H1 (cell line): ENCODE measurements at regions not wholly inside any gene's neighbourhood (a gene's known extent, or its start where the extent isn't known, plus 50 kb on each side); places are given as distances from the start of the nearest gene placed in this dataset.

Experiments used
- CTCF ChIA-PET: fragments of 300-600 bp; sonication (Branson Sonifier 250); formaldehyde crosslinking; loops from one replicate; lab custom pipeline; 2021; ENCODE audit not compliant: partially characterized antibody; lab: Charles Lee
- POLR2A ChIA-PET: fragments of 300-600 bp; sonication (Branson Sonifier 250); formaldehyde crosslinking; loops from one replicate; lab custom pipeline; 2021; ENCODE audit warnings: inconsistent platforms; ENCODE audit not compliant: partially characterized antibody; lab: Charles Lee
- DNase-seq, 2 experiments: peaks; one replicate each; pipeline versions ENCODE4 v3.0.0 to v3.0.0-alpha.2; 2010 to 2022; ENCODE audit warnings: low spot score in 2 of 2, low read depth in 1 of 2, mixed read lengths in 1 of 2
- FAIRE-seq: peaks from 2 replicates; lab custom pipeline; 2011; peaks lifted over from hg19 to GRCh38; lab: Jason Lieb, UNC
- H2AFZ ChIP-seq: 2 replicates; pipeline ENCODE4 v1.8.1; 2012; ENCODE audit warnings: low read length, inconsistent platforms
- H2AK5ac ChIP-seq: 2 replicates; pipeline ENCODE4 v1.6.1; 2013; ENCODE audit warnings: low read depth, low read length
- H2BK120ac ChIP-seq: replicated peaks from 2 replicates; pipeline ENCODE3; 2013; ENCODE audit warnings: low read depth, low read length, inconsistent platforms
- H2BK12ac ChIP-seq: 2 replicates; pipeline ENCODE4 v1.6.1; 2013; ENCODE audit warnings: low read depth, low read length
- H2BK15ac ChIP-seq: 2 replicates; pipeline ENCODE4 v1.6.1; 2013; ENCODE audit warnings: low read length
- H2BK20ac ChIP-seq: 2 replicates; pipeline ENCODE4 v1.6.1; 2013; ENCODE audit warnings: low read length
- H2BK5ac ChIP-seq: 2 replicates; pipeline ENCODE4 v1.6.1; 2013; ENCODE audit warnings: low read depth, low read length
- H3K14ac ChIP-seq: 2 replicates; pipeline ENCODE4 v1.6.1; 2013; ENCODE audit warnings: inconsistent platforms; ENCODE audit not compliant: insufficient read length
- H3K18ac ChIP-seq: 2 replicates; pipeline ENCODE4 v1.6.1; 2013; ENCODE audit warnings: low read length; ENCODE audit errors: extremely low read depth
- H3K23ac ChIP-seq: 2 replicates; pipeline ENCODE4 v1.6.1; 2013; ENCODE audit warnings: inconsistent platforms; ENCODE audit not compliant: insufficient read length
- H3K23me2 ChIP-seq: 2 replicates; pipeline ENCODE4 v1.6.1; 2013; ENCODE audit warnings: low read depth, low read length
- H3K27ac ChIP-seq: 2 replicates; pipeline ENCODE4 v1.6.1; 2011; ENCODE audit warnings: low read depth, low read length, inconsistent platforms
- H3K27me3 ChIP-seq, 4 experiments: replicated peaks in 1 of 4; 1 replicate in 1 of 4; 2 replicates in 3 of 4; pipeline versions ENCODE4 v1.6.1 to v1.8.1; 2011 to 2013; ENCODE audit warnings: low read length in 3 of 4, mild to moderate bottlenecking in 3 of 4, inconsistent platforms in 2 of 4, mixed read lengths in 2 of 4, moderate library complexity in 1 of 4; ENCODE audit not compliant: control insufficient read depth in 3 of 4, insufficient read depth in 3 of 4; ENCODE audit errors: extremely low read depth in 1 of 4
- H3K36me3 ChIP-seq, 4 experiments: 2 replicates each; pipeline versions ENCODE4 v1.6.1 to v1.8.1; 2011 to 2013; ENCODE audit warnings: mild to moderate bottlenecking in 4 of 4, low read length in 3 of 4, moderate library complexity in 2 of 4, control low read depth in 1 of 4, inconsistent platforms in 1 of 4; ENCODE audit not compliant: insufficient read depth in 4 of 4, control insufficient read depth in 2 of 4
- H3K4ac ChIP-seq: replicated peaks from 2 replicates; pipeline ENCODE3; 2013; ENCODE audit warnings: low read length, low read depth, mixed read lengths, inconsistent platforms; ENCODE audit not compliant: insufficient read length
- H3K4me1 ChIP-seq, 4 experiments: replicated peaks in 1 of 4; 1 replicate in 1 of 4; 2 replicates in 3 of 4; pipeline versions ENCODE4 v1.6.1 to v1.8.1; 2011 to 2013; ENCODE audit warnings: low read length in 3 of 4, inconsistent platforms in 2 of 4, mixed read lengths in 1 of 4; ENCODE audit not compliant: insufficient read depth in 4 of 4, control insufficient read depth in 3 of 4
- H3K4me2 ChIP-seq, 2 experiments: 2 replicates each; pipeline versions ENCODE4 v1.6.1 to v1.8.1; 2011 to 2013; ENCODE audit warnings: low read depth in 2 of 2, low read length in 2 of 2, control low read depth in 1 of 2, inconsistent platforms in 1 of 2, mild to moderate bottlenecking in 1 of 2; ENCODE audit not compliant: insufficient read depth in 1 of 2
- H3K4me3 ChIP-seq, 4 experiments: fragments of 200-600, 300-600 bp in 1 of 4; sonication (generic), shearing (Covaris generic), sonication (Bioruptor Twin) in 1 of 4; 2 replicates each; pipeline versions ENCODE4 v1.5.1 to v1.8.1; 2011 to 2016; ENCODE audit warnings: low read length in 4 of 4, low read depth in 3 of 4, control low read depth in 2 of 4, inconsistent platforms in 2 of 4, mild to moderate bottlenecking in 2 of 4, mixed read lengths in 1 of 4, moderate library complexity in 1 of 4; ENCODE audit not compliant: insufficient read depth in 2 of 4; ENCODE audit errors: extremely low read depth in 1 of 4
- H3K56ac ChIP-seq: replicated peaks from 2 replicates; pipeline ENCODE3; 2013; ENCODE audit warnings: low read depth, mild to moderate bottlenecking, mixed read lengths, low read length, inconsistent platforms; ENCODE audit not compliant: insufficient read length
- H3K79me1 ChIP-seq: 2 replicates; pipeline ENCODE4 v1.6.1; 2013; ENCODE audit warnings: low read depth, low read length, control low read depth
- H3K79me2 ChIP-seq, 2 experiments: 2 replicates each; pipeline versions ENCODE4 v1.6.1 to v1.8.1; 2012 to 2013; ENCODE audit warnings: low read length in 2 of 2, mild to moderate bottlenecking in 2 of 2, inconsistent platforms in 1 of 2; ENCODE audit not compliant: insufficient read depth in 2 of 2, control insufficient read depth in 1 of 2
- H3K9ac ChIP-seq, 4 experiments: replicated peaks in 1 of 4; 1 replicate in 1 of 4; 2 replicates in 3 of 4; pipeline versions ENCODE4 v1.6.1 to v1.8.1; 2011 to 2013; ENCODE audit warnings: low read depth in 3 of 4, low read length in 3 of 4, control low read depth in 2 of 4, mild to moderate bottlenecking in 2 of 4, moderate library complexity in 2 of 4, inconsistent platforms in 1 of 4; ENCODE audit errors: extremely low read depth in 1 of 4
- H3K9me3 ChIP-seq, 2 experiments: 2 replicates each; pipeline versions ENCODE4 v1.6.1 to v1.8.1; 2012 to 2013; ENCODE audit warnings: mild to moderate bottlenecking in 2 of 2, moderate library complexity in 2 of 2, control low read depth in 1 of 2, inconsistent platforms in 1 of 2, low read depth in 1 of 2, low read length in 1 of 2, mixed read lengths in 1 of 2; ENCODE audit not compliant: insufficient read depth in 2 of 2
- H4K20me1 ChIP-seq, 2 experiments: replicated peaks in 1 of 2; 2 replicates each; pipeline versions ENCODE3 to v1.8.1; 2011 to 2013; ENCODE audit warnings: inconsistent platforms in 2 of 2, low read length in 2 of 2, mild to moderate bottlenecking in 1 of 2; ENCODE audit not compliant: insufficient read depth in 2 of 2, control insufficient read depth in 1 of 2
- H4K5ac ChIP-seq: 2 replicates; pipeline ENCODE4 v1.6.1; 2013; ENCODE audit warnings: low read length, low read depth, mixed read lengths, inconsistent platforms; ENCODE audit not compliant: insufficient read length
- H4K8ac ChIP-seq: 2 replicates; pipeline ENCODE4 v1.8.0; 2013; ENCODE audit warnings: mild to moderate bottlenecking, moderate library complexity, low read length, inconsistent platforms; ENCODE audit not compliant: insufficient read depth; ENCODE audit errors: extremely low read depth
- H4K91ac ChIP-seq: replicated peaks from 2 replicates; pipeline ENCODE3; 2013; ENCODE audit warnings: low read length, mixed read lengths, inconsistent platforms; ENCODE audit not compliant: insufficient read length
- KDM4A ChIP-seq: IDR thresholded peaks from one replicate; pipeline ENCODE4 v1.7.1; 2012; ENCODE audit warnings: low read depth, mild to moderate bottlenecking, moderate library complexity, low read length, inconsistent platforms; ENCODE audit not compliant: severe bottlenecking
- PHF8 ChIP-seq: fragments of 200-600 bp; sonication (generic); conservative IDR thresholded peaks from 2 replicates; pipeline ENCODE4 v1.7.1; 2012; ENCODE audit warnings: low read depth, mild to moderate bottlenecking, inconsistent platforms, low read length, moderate library complexity
- SIX5 ChIP-seq: IDR thresholded peaks from 2 replicates; pipeline ENCODE4 v1.6.1; 2011; ENCODE audit warnings: mild to moderate bottlenecking, low read depth, low read length
- TBP ChIP-seq: IDR thresholded peaks from 2 replicates; pipeline ENCODE4 v1.6.1; 2011; ENCODE audit warnings: low read depth, low read length, improper control_type of control experiment
- YY1 ChIP-seq: IDR thresholded peaks from 2 replicates; pipeline ENCODE4 v1.6.1; 2011; ENCODE audit warnings: low read depth, mild to moderate bottlenecking, low read length
- WGBS, 2 experiments: shearing (Covaris generic) in 1 of 2; methylation state at CpG; one replicate each; pipeline versions ENCODE4 v1.1.6 to v1.1.7; 2013 to 2015; ENCODE audit warnings: low lambda C conversion rate in 2 of 2, mixed read lengths in 2 of 2, inconsistent platforms in 1 of 2, low coverage in 1 of 2, missing lambda C conversion rate in 1 of 2; ENCODE audit not compliant: insufficient replicate concordance in 2 of 2, insufficient coverage in 1 of 2, insufficient read length in 1 of 2; ENCODE audit errors: extremely low coverage in 1 of 2, missing lambda C conversion rate in 1 of 2; 5-methylcytosine and 5-hydroxymethylcytosine counted together

DNA sequence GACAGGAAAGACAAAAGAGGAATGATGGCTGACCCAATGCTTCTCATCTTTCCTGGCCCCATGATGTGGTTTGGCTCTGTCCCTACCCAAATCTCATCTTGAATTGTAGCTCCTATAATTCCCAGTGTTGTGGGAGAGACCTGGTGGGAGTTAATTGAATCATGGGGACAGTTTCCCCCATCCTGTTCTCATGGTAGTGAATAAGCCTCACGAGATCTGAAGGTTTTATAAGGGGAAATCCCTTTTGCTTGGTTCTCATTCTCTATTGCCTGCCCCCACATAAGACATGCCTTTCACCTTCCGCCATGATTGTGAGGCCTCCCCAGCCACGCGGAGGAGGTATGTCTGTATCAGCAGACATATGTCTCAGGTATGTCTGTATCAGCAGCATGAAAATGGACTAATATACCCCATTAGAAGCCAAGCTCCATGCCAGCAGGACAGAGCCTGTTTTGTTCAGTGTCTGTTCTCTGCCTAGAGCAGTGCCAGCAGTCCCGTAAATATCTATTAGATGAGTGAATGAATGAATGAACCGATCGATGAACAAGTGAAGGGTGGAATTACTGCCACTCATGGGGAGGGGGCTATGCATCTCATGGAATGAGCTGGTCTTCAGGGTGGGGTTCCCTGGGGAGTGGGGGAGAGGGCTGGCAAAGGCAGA lies 304.4 kb downstream of the SOX9 start:
- H3K4ac ChIP-seq, result no peak overlapping the region

More for the DNA sequence above, 304.4 kb downstream of the SOX9 start:
- CTCF ChIA-PET, result interaction anchor here (0.6 to 1.4 kb wide), 5 partner anchors 8 to 1803 kb away, joined by 3 to 4 read pairs (median 3); no protein-coding TSS in a partner anchor
- Histone ChIP-seq H3K4me2 (no peak overlapping the region), H3K23me2 (no peaks in the 10 kb centered on the region), H3K4me3 (no peak overlapping the region), H3K36me3 (no peaks in the 10 kb centered on the region)
- TF ChIP-seq KDM4A (no peak), PHF8 (no peak), YY1 (no peak), SIX5 (no peak), TBP (no peak)
- TF ChIP-seq, all 59 proteins: peak for 0
- Histone ChIP-seq H2AK5ac (no peak overlapping the region), H3K56ac (no peak overlapping the region), H3K4me1 (peaks cover 0 to 5% (median 0%) of the 10 kb centered on the region in 4 experiments; a peak in 1 of 7 replicates), H2BK15ac (no peak overlapping the region), H3K23ac (no peak overlapping the region), H2BK5ac (no peak overlapping the region), H3K27ac (no peak overlapping the region), H4K5ac (no peak overlapping the region), H3K9me3 (no peaks in the 10 kb centered on the region), H3K14ac (no peak overlapping the region), H4K8ac (no peak overlapping the region), H3K79me2 (no peaks in the 10 kb centered on the region), H2BK12ac (no peak overlapping the region), H3K18ac (no peak overlapping the region), H3K79me1 (no peaks in the 10 kb centered on the region), H4K20me1 (no peaks in the 10 kb centered on the region), H2BK20ac (no peak overlapping the region), H4K91ac (no peak overlapping the region), H3K9ac (no peak overlapping the region), H2AFZ (no peak overlapping the region), H3K27me3 (no peaks in the 10 kb centered on the region), H2BK120ac (no peak overlapping the region)
- POLR2A ChIA-PET, result interaction anchor here (0.6 kb wide), 1 partner anchor 1849 kb away, joined by 3 read pairs; no protein-coding TSS in a partner anchor
- FAIRE-seq, result no peak
- WGBS, 2 experiments, result 95% methylated on average over 7 of the region's 7 CpGs; no CpG with 5 or more reads in 1 of the 2 experiments
- no peak for DNase-seq
